Ectodermal cell (in vitro differentiated cells): ENCODE measurements at regions not wholly inside any gene's neighbourhood (a gene's known extent, or its start where the extent isn't known, plus 50 kb on each side); places are given as distances from the start of the nearest gene placed in this dataset.

Experiments
- H3K27ac ChIP-seq: 2 replicates; pipeline ENCODE4 v1.7.0; 2013; ENCODE audit warnings: mild to moderate bottlenecking, low read depth, low read length; ENCODE audit not compliant: insufficient read depth, poor library complexity, severe bottlenecking
- H3K27me3 ChIP-seq: 2 replicates; pipeline ENCODE4 v1.7.0; 2013; ENCODE audit warnings: mild to moderate bottlenecking, low read length; ENCODE audit not compliant: insufficient read depth, control insufficient read depth, poor library complexity, severe bottlenecking
- H3K36me3 ChIP-seq: one replicate; pipeline ENCODE4 v1.7.0; 2013; ENCODE audit warnings: low read length; ENCODE audit not compliant: control insufficient read depth, insufficient read depth
- H3K4me1 ChIP-seq: one replicate; pipeline ENCODE4 v1.7.0; 2013; ENCODE audit warnings: low read length; ENCODE audit not compliant: control insufficient read depth, insufficient read depth
- H3K4me3 ChIP-seq: 2 replicates; pipeline ENCODE4 v1.7.0; 2013; ENCODE audit warnings: low read depth, low read length, control low read depth; ENCODE audit not compliant: insufficient read depth
- H3K9me3 ChIP-seq: 2 replicates; pipeline ENCODE4 v1.7.0; 2013; ENCODE audit warnings: mild to moderate bottlenecking, low read length, moderate library complexity; ENCODE audit not compliant: control insufficient read depth
- WGBS, 2 experiments: methylation state at CpG; one replicate each; pipeline ENCODE4 v1.1.7; 2013; ENCODE audit warnings: missing lambda C conversion rate in 2 of 2; 5-methylcytosine and 5-hydroxymethylcytosine counted together

GRCh38 chr11:115067900-115068530 lies 389.7 kb downstream of the NXPE2 start:
- 92 to 95% methylated on average over 9 of the region's 9 CpGs for WGBS, 2 experiments
- no peaks in the 10 kb centered on the region for H3K36me3 ChIP-seq
- no peak overlapping the region for H3K4me3 ChIP-seq
- H3K27me3 ChIP-seq, result no peaks in the 10 kb centered on the region
- no peak overlapping the region for H3K27ac ChIP-seq
- H3K9me3 ChIP-seq, result no peaks in the 10 kb centered on the region
- H3K4me1 ChIP-seq, result no peaks in the 10 kb centered on the region

GRCh38 chr11:115069599-115069998 lies 391.3 kb downstream of the NXPE2 start:
- H3K4me1 ChIP-seq, result no peaks in the 10 kb centered on the region
- 93 to 95% methylated on average over 5 to 6 of the region's 6 CpGs for WGBS, 2 experiments
- H3K36me3 ChIP-seq, result no peaks in the 10 kb centered on the region
- H3K27ac ChIP-seq, result no peak overlapping the region
- H3K27me3 ChIP-seq, result no peaks in the 10 kb centered on the region
- no peak overlapping the region for H3K4me3 ChIP-seq
- no peaks in the 10 kb centered on the region for H3K9me3 ChIP-seq

- WGBS, 2 experiments, result 88 to 94% methylated on average over 2 to 3 of the region's 3 CpGs
These were observed 397.0 kb downstream of the NXPE2 start for GRCh38 chr11:115075356-115075755.

GRCh38 chr11:115077740-115078139 lies 399.4 kb downstream of the NXPE2 start:
- H3K9me3 ChIP-seq, result no peaks in the 10 kb centered on the region
- H3K4me1 ChIP-seq, result peaks cover 8% of the 10 kb centered on the region
- H3K27ac ChIP-seq, result no peak overlapping the region
- no peaks in the 10 kb centered on the region for H3K27me3 ChIP-seq
- no peaks in the 10 kb centered on the region for H3K36me3 ChIP-seq
- WGBS, 2 experiments, result 89 to 96% methylated on average over 2 of the region's 2 CpGs
- H3K4me3 ChIP-seq, result no peak overlapping the region

More at GRCh38 chr11:115075356-115075755, 397.0 kb downstream of the NXPE2 start:
- Histone ChIP-seq H3K36me3 (no peaks in the 10 kb centered on the region), H3K27ac (no peak overlapping the region), H3K4me1 (peaks cover 8% of the 10 kb centered on the region), H3K4me3 (no peak overlapping the region), H3K9me3 (no peaks in the 10 kb centered on the region), H3K27me3 (no peaks in the 10 kb centered on the region)

- no peaks in the 10 kb centered on the region for H3K27me3 ChIP-seq
- H3K4me1 ChIP-seq, result peaks cover 8% of the 10 kb centered on the region
- no peaks in the 10 kb centered on the region for H3K36me3 ChIP-seq
- no peak overlapping the region for H3K27ac ChIP-seq
- no peaks in the 10 kb centered on the region for H3K9me3 ChIP-seq
- WGBS, 2 experiments, result 88% methylated on average over 14 to 15 of the region's 15 CpGs
- no peak overlapping the region for H3K4me3 ChIP-seq
These were observed 400.4 kb downstream of the NXPE2 start for GRCh38 chr11:115078461-115079438.

GRCh38 chr11:115080923-115081680 lies 402.8 kb downstream of the NXPE2 start:
- H3K9me3 ChIP-seq, result no peaks in the 10 kb centered on the region
- peaks cover 14% of the 10 kb centered on the region for H3K4me1 ChIP-seq
- H3K36me3 ChIP-seq, result no peaks in the 10 kb centered on the region
- H3K27ac ChIP-seq, result no peak overlapping the region
- H3K4me3 ChIP-seq, result no peak overlapping the region
- no peaks in the 10 kb centered on the region for H3K27me3 ChIP-seq
- WGBS, 2 experiments, result 89 to 91% methylated on average over 9 of the region's 9 CpGs

- 91 to 96% methylated on average over 2 of the region's 2 CpGs for WGBS, 2 experiments
- Histone ChIP-seq H3K27me3 (no peaks in the 10 kb centered on the region), H3K27ac (no peak overlapping the region), H3K36me3 (no peaks in the 10 kb centered on the region), H3K4me3 (no peak overlapping the region), H3K4me1 (peaks cover 14% of the 10 kb centered on the region), H3K9me3 (no peaks in the 10 kb centered on the region)
These were observed 403.6 kb downstream of the NXPE2 start for GRCh38 chr11:115081972-115082371.

GRCh38 chr11:115083144-115083806 lies 404.9 kb downstream of the NXPE2 start:
- Histone ChIP-seq H3K36me3 (no peaks in the 10 kb centered on the region), H3K9me3 (no peaks in the 10 kb centered on the region), H3K4me1 (peaks cover 14% of the 10 kb centered on the region), H3K4me3 (no peak overlapping the region), H3K27ac (no peak overlapping the region), H3K27me3 (no peaks in the 10 kb centered on the region)
- WGBS, 2 experiments, result 90 to 92% methylated on average over 13 of the region's 13 CpGs

GRCh38 chr11:115084231-115084630 lies 405.9 kb downstream of the NXPE2 start:
- Histone ChIP-seq H3K4me1 (peaks cover 6% of the 10 kb centered on the region), H3K27ac (no peak overlapping the region), H3K9me3 (no peaks in the 10 kb centered on the region), H3K4me3 (no peak overlapping the region), H3K36me3 (no peaks in the 10 kb centered on the region), H3K27me3 (no peaks in the 10 kb centered on the region)
- WGBS, 2 experiments, result 47 to 61% methylated on average over 4 of the region's 4 CpGs
